ENCODE measurements at regions not wholly inside any gene's neighbourhood (a gene's known extent, or its start where the extent isn't known, plus 50 kb on each side); places are given as distances from the start of the nearest gene placed in this dataset.

GRCh38 chr5:89229331-89230070 is 346.5 kb upstream of the MEF2C start:
- no peak for DNase-seq (ENCODE audit: low read depth, low spot score)

GRCh38 chr5:89228355-89228754 is 345.4 kb upstream of the MEF2C start:
- H3K27ac ChIP-seq = no peak overlapping the region
- no peak for DNase-seq (ENCODE audit: low read depth, low spot score)

More at GRCh38 chr5:89229331-89230070, 346.5 kb upstream of the MEF2C start:
- H3K27ac ChIP-seq = no peak overlapping the region

GRCh38 chr5:89218364-89218763 is 335.4 kb upstream of the MEF2C start:
- H3K27ac ChIP-seq = no peak overlapping the region
- DNase-seq (ENCODE audit: low read depth, low spot score) = no peak

- no peak overlapping the region for H3K27ac ChIP-seq
- no peak for DNase-seq (ENCODE audit: low read depth, low spot score)
Measured at GRCh38 chr5:89216606-89217005, 333.6 kb upstream of the MEF2C start.

- no peak for DNase-seq (ENCODE audit: low read depth, low spot score)
- no peak overlapping the region for H3K27ac ChIP-seq
Measured at GRCh38 chr5:89213573-89213972, 330.6 kb upstream of the MEF2C start.

- DNase-seq (ENCODE audit: low read depth, low spot score) = peak; percentile 26
- no peak overlapping the region for H3K27ac ChIP-seq
Measured at GRCh38 chr5:89211836-89212235, 328.9 kb upstream of the MEF2C start.

GRCh38 chr5:89208811-89209210 is 325.8 kb upstream of the MEF2C start:
- no peak for DNase-seq (ENCODE audit: low read depth, low spot score)
- no peak overlapping the region for H3K27ac ChIP-seq

- H3K27ac ChIP-seq = no peak overlapping the region
- DNase-seq (ENCODE audit: low read depth, low spot score) = no peak
Measured at GRCh38 chr5:89208392-89208791, 325.4 kb upstream of the MEF2C start.

GRCh38 chr5:89204756-89205155 is 321.8 kb upstream of the MEF2C start:
- no peak for DNase-seq (ENCODE audit: low read depth, low spot score)
- no peak overlapping the region for H3K27ac ChIP-seq

GRCh38 chr5:89203611-89204010 is 320.6 kb upstream of the MEF2C start:
- DNase-seq (ENCODE audit: low read depth, low spot score) = no peak
- no peak overlapping the region for H3K27ac ChIP-seq

GRCh38 chr5:89200899-89201298 is 317.9 kb upstream of the MEF2C start:
- no peak overlapping the region for H3K27ac ChIP-seq
- DNase-seq (ENCODE audit: low read depth, low spot score) = no peak

GRCh38 chr5:89199306-89199705 is 316.3 kb upstream of the MEF2C start:
- DNase-seq (ENCODE audit: low read depth, low spot score) = no peak
- H3K27ac ChIP-seq = no peak overlapping the region

- no peak for DNase-seq (ENCODE audit: low read depth, low spot score)
- H3K27ac ChIP-seq = no peak overlapping the region
Measured at GRCh38 chr5:89191374-89191773, 308.4 kb upstream of the MEF2C start.

GRCh38 chr5:89190515-89191265 is 307.7 kb upstream of the MEF2C start:
- DNase-seq (ENCODE audit: low read depth, low spot score) = no peak
- H3K27ac ChIP-seq = no peak overlapping the region

- no peak overlapping the region for H3K27ac ChIP-seq
- DNase-seq (ENCODE audit: low read depth, low spot score) = no peak
Measured at GRCh38 chr5:89187883-89188465, 305.0 kb upstream of the MEF2C start.

- H3K27ac ChIP-seq = no peak overlapping the region
- DNase-seq (ENCODE audit: low read depth, low spot score) = no peak
Measured at GRCh38 chr5:89187268-89187667, 304.3 kb upstream of the MEF2C start.

GRCh38 chr5:89181546-89181945 is 298.6 kb upstream of the MEF2C start:
- no peak overlapping the region for H3K27ac ChIP-seq
- peak; percentile 29 for DNase-seq (ENCODE audit: low read depth, low spot score)

GRCh38 chr5:89179731-89180130 is 296.7 kb upstream of the MEF2C start:
- H3K27ac ChIP-seq = no peak overlapping the region
- no peak for DNase-seq (ENCODE audit: low read depth, low spot score)

GRCh38 chr5:89178541-89178940 is 295.6 kb upstream of the MEF2C start:
- DNase-seq (ENCODE audit: low read depth, low spot score) = no peak
- H3K27ac ChIP-seq = no peak overlapping the region

GRCh38 chr5:89173528-89173927 is 290.5 kb upstream of the MEF2C start:
- DNase-seq (ENCODE audit: low read depth, low spot score) = no peak

GRCh38 chr5:89168766-89169165 is 285.8 kb upstream of the MEF2C start:
- DNase-seq (ENCODE audit: low read depth, low spot score) = no peak
- no peak overlapping the region for H3K27ac ChIP-seq

More at GRCh38 chr5:89173528-89173927, 290.5 kb upstream of the MEF2C start:
- H3K27ac ChIP-seq = no peak overlapping the region
